ENCODE measurements at regions not wholly inside any gene's neighbourhood (a gene's known extent, or its start where the extent isn't known, plus 50 kb on each side); places are given as distances from the start of the nearest gene placed in this dataset.

- no peak overlapping the region for H3K27ac ChIP-seq
- no peaks in the 10 kb centered on the region for H3K27me3 ChIP-seq
- no peaks in the 10 kb centered on the region for H3K36me3 ChIP-seq
- TF ChIP-seq CTCF (IDR thresholded peaks at IDR 0.05) = no peak
- H3K4me1 ChIP-seq (ENCODE audit: control insufficient read depth in 1 of 2, insufficient read depth in 1 of 2, low read depth in 1 of 2, low read length in 1 of 2) = no peaks in the 10 kb centered on the region
- H3K4me3 ChIP-seq (ENCODE audit: low read depth in 1 of 2, low read length in 1 of 2) = no peak overlapping the region
- no peaks in the 10 kb centered on the region for H3K9me3 ChIP-seq
Observed at GRCh38 chr6:147891671-147892070, 383.2 kb downstream of the SAMD5 start.

GRCh38 chr6:147892476-147892875 is 384.0 kb downstream of the SAMD5 start:
- no peak for TF ChIP-seq CTCF (IDR thresholded peaks at IDR 0.05)

GRCh38 chr6:147895272-147895671 is 386.8 kb downstream of the SAMD5 start:
- TF ChIP-seq CTCF (IDR thresholded peaks at IDR 0.05) = no peak
- Histone ChIP-seq H3K36me3 (no peaks in the 10 kb centered on the region), H3K27me3 (no peaks in the 10 kb centered on the region), H3K4me1 (ENCODE audit: control insufficient read depth in 1 of 2, insufficient read depth in 1 of 2, low read depth in 1 of 2, low read length in 1 of 2) (no peaks in the 10 kb centered on the region), H3K27ac (no peak overlapping the region), H3K4me3 (ENCODE audit: low read depth in 1 of 2, low read length in 1 of 2) (no peak overlapping the region), H3K9me3 (no peaks in the 10 kb centered on the region)

More at GRCh38 chr6:147892476-147892875, 384.0 kb downstream of the SAMD5 start:
- Histone ChIP-seq H3K36me3 (no peaks in the 10 kb centered on the region), H3K27ac (no peak overlapping the region), H3K4me3 (ENCODE audit: low read depth in 1 of 2, low read length in 1 of 2) (no peak overlapping the region), H3K4me1 (ENCODE audit: control insufficient read depth in 1 of 2, insufficient read depth in 1 of 2, low read depth in 1 of 2, low read length in 1 of 2) (no peaks in the 10 kb centered on the region), H3K27me3 (no peaks in the 10 kb centered on the region), H3K9me3 (no peaks in the 10 kb centered on the region)

GRCh38 chr6:147900247-147900830 is 391.8 kb downstream of the SAMD5 start:
- no peaks in the 10 kb centered on the region for H3K9me3 ChIP-seq
- H3K36me3 ChIP-seq = no peaks in the 10 kb centered on the region
- no peak overlapping the region for H3K27ac ChIP-seq
- TF ChIP-seq CTCF (IDR thresholded peaks at IDR 0.05) = no peak
- no peaks in the 10 kb centered on the region for H3K27me3 ChIP-seq
- no peak overlapping the region for H3K4me3 ChIP-seq (ENCODE audit: low read depth in 1 of 2, low read length in 1 of 2)
- H3K4me1 ChIP-seq (ENCODE audit: control insufficient read depth in 1 of 2, insufficient read depth in 1 of 2, low read depth in 1 of 2, low read length in 1 of 2) = no peaks in the 10 kb centered on the region

- no peaks in the 10 kb centered on the region for H3K27me3 ChIP-seq
- no peaks in the 10 kb centered on the region for H3K36me3 ChIP-seq
- H3K4me1 ChIP-seq (ENCODE audit: control insufficient read depth in 1 of 2, insufficient read depth in 1 of 2, low read depth in 1 of 2, low read length in 1 of 2) = no peaks in the 10 kb centered on the region
- H3K9me3 ChIP-seq = no peaks in the 10 kb centered on the region
- TF ChIP-seq CTCF (IDR thresholded peaks at IDR 0.05) = no peak
- H3K4me3 ChIP-seq (ENCODE audit: low read depth in 1 of 2, low read length in 1 of 2) = no peak overlapping the region
- H3K27ac ChIP-seq = no peak overlapping the region
Observed at GRCh38 chr6:147903321-147903720, 394.8 kb downstream of the SAMD5 start.

- H3K4me3 ChIP-seq (ENCODE audit: low read depth in 1 of 2, low read length in 1 of 2) = no peak overlapping the region
- TF ChIP-seq CTCF (IDR thresholded peaks at IDR 0.05) = no peak
- H3K4me1 ChIP-seq (ENCODE audit: control insufficient read depth in 1 of 2, insufficient read depth in 1 of 2, low read depth in 1 of 2, low read length in 1 of 2) = no peaks in the 10 kb centered on the region
- no peak overlapping the region for H3K27ac ChIP-seq
- H3K36me3 ChIP-seq = no peaks in the 10 kb centered on the region
- H3K27me3 ChIP-seq = no peaks in the 10 kb centered on the region
- no peaks in the 10 kb centered on the region for H3K9me3 ChIP-seq
Observed at GRCh38 chr6:147903931-147904330, 395.4 kb downstream of the SAMD5 start.

All from neutrophil (primary cell).